ENCODE measurements at regions not wholly inside any gene's neighbourhood (a gene's known extent, or its start where the extent isn't known, plus 50 kb on each side); places are given as distances from the start of the nearest gene placed in this dataset.

GRCh38 chr18:68215931-68216330 is 499.0 kb downstream of the TMX3 start:
- TF ChIP-seq TAF1 (IDR thresholded peaks at IDR 0.05; ENCODE audit: borderline replicate concordance, insufficient read depth, low read length) = no peak
- TF ChIP-seq POLR2AphosphoS5 (IDR thresholded peaks at IDR 0.05; ENCODE audit: low read depth, low read length) = no peak
- TF ChIP-seq REST (IDR thresholded peaks at IDR 0.05; ENCODE audit: insufficient read depth in 1 of 2, low read depth in 2 of 2, low read length in 2 of 2) = no peak
- no peak for TF ChIP-seq SIN3A (IDR thresholded peaks at IDR 0.05; ENCODE audit: borderline replicate concordance, insufficient read depth, low read length)
- no peak for TF ChIP-seq FOXP2 (optimal IDR thresholded peaks at IDR 0.05; ENCODE audit: borderline replicate concordance, extremely low read depth, extremely low read length, insufficient read depth)
